HCT116 (cell line): ENCODE measurements at regions not wholly inside any gene's neighbourhood (a gene's known extent, or its start where the extent isn't known, plus 50 kb on each side); places are given as distances from the start of the nearest gene placed in this dataset.

Source experiments
- ATAC-seq: fragments of 200-7000 bp; cut with Tn5 transposase; 2 replicates; pipeline ENCODE4 v1.9.1; 2020; ENCODE audit warnings: mild to moderate bottlenecking, moderate library complexity
- BruUV-seq: library from RNA; stranded (reverse); fragments of 400-500 nt; replicated peaks from 2 replicates; lab custom pipeline; 2021; lab: Mats Ljungman, UMichigan
- CTCF ChIA-PET: fragments of 300-600 bp; sonication (Branson Sonifier 250); formaldehyde crosslinking; loops from one replicate; lab custom pipeline; 2021; ENCODE audit warnings: antibody characterized with exemption; lab: Charles Lee
- POLR2A ChIA-PET: fragments of 300-600, 350-600 bp; sonication (Branson Sonifier 250); formaldehyde crosslinking; loops from one replicate; lab custom pipeline; 2021; ENCODE audit warnings: antibody characterized with exemption; lab: Charles Lee
- RAD21 ChIA-PET, 2 experiments: fragments of 300-600 bp; sonication (Branson Sonifier 250); formaldehyde crosslinking; loops; one replicate each; lab custom pipeline; 2023; ENCODE audit warnings: low total read pairs in 2 of 2; ENCODE audit not compliant: uncharacterized antibody in 2 of 2, unreplicated experiment in 2 of 2, low non-redundant PET in 1 of 2; lab: Charles Lee
- DNase-seq: peaks from one replicate; pipeline ENCODE4 v3.0.0-alpha.2; 2010; ENCODE audit warnings: low read depth, low spot score
- H2AFZ ChIP-seq: fragments of 200-600 bp; shearing (Covaris generic), sonication (generic); 2 replicates; pipeline ENCODE4 v1.6.1; 2017; ENCODE audit warnings: low read depth, mixed run types, mixed read lengths, antibody characterized with exemption, low read length; ENCODE audit not compliant: poor library complexity, severe bottlenecking
- H3K27ac ChIP-seq: 2 replicates; pipeline ENCODE4 v1.5.1; 2012; ENCODE audit warnings: low read depth, low read length
- H3K27me3 ChIP-seq: fragments of 200-600 bp; sonication (generic); 2 replicates; pipeline ENCODE4 v1.6.1; 2016; ENCODE audit warnings: mixed run types, low read length, mixed read lengths; ENCODE audit not compliant: insufficient read depth
- H3K36me3 ChIP-seq, 2 experiments: fragments of 200-500 bp in 1 of 2; fragments of 200-600 bp in 1 of 2; sonication (Bioruptor generic) in 1 of 2; sonication (generic) in 1 of 2; 2 replicates each; pipeline versions ENCODE4 v1.5.1 to v1.6.1; 2014 to 2016; ENCODE audit warnings: low read length in 2 of 2, inconsistent platforms in 1 of 2, mixed read lengths in 1 of 2, mixed run types in 1 of 2; ENCODE audit not compliant: insufficient read depth in 2 of 2, control insufficient read depth in 1 of 2
- H3K4me1 ChIP-seq, 2 experiments: fragments of 200-600 bp in 1 of 2; sonication (generic) in 1 of 2; 2 replicates each; pipeline versions ENCODE4 v1.5.1 to v1.6.1; 2012 to 2017; ENCODE audit warnings: low read length in 2 of 2, inconsistent platforms in 1 of 2, mild to moderate bottlenecking in 1 of 2, mixed read lengths in 1 of 2, mixed run types in 1 of 2, moderate library complexity in 1 of 2; ENCODE audit not compliant: insufficient read depth in 2 of 2, control insufficient read depth in 1 of 2
- H3K4me2 ChIP-seq: fragments of 200-600 bp; sonication (generic); 2 replicates; pipeline ENCODE4 v1.6.1; 2017; ENCODE audit warnings: mixed run types, low read length, mixed read lengths
- H3K4me3 ChIP-seq, 2 experiments: fragments of 200-600 bp in 1 of 2; sonication (generic) in 1 of 2; replicated peaks in 1 of 2; 2 replicates each; pipeline ENCODE4 v1.5.1; 2011 to 2016; ENCODE audit warnings: low read length in 2 of 2, control low read depth in 1 of 2, low read depth in 1 of 2, mild to moderate bottlenecking in 1 of 2, mixed read lengths in 1 of 2, mixed run types in 1 of 2
- H3K79me2 ChIP-seq: fragments of 200-600 bp; sonication (generic); 2 replicates; pipeline ENCODE4 v1.6.1; 2017; ENCODE audit warnings: mild to moderate bottlenecking, mixed run types, low read length, moderate library complexity, mixed read lengths; ENCODE audit not compliant: insufficient read depth
- H3K9ac ChIP-seq: fragments of 200-600 bp; sonication (generic); 2 replicates; pipeline ENCODE4 v1.6.1; 2016; ENCODE audit warnings: low read length, mixed read lengths
- H3K9me2 ChIP-seq: fragments of 200-600 bp; sonication (generic), shearing (Covaris generic); 2 replicates; pipeline ENCODE4 v1.6.1; 2017; ENCODE audit warnings: mixed run types, mild to moderate bottlenecking, moderate library complexity; ENCODE audit not compliant: insufficient read depth
- H3K9me3 ChIP-seq, 2 experiments: fragments of 200-500 bp in 1 of 2; fragments of 200-600 bp in 1 of 2; sonication (Bioruptor generic) in 1 of 2; sonication (generic) in 1 of 2; 2 replicates each; pipeline ENCODE4 v1.6.1; 2014 to 2017; ENCODE audit warnings: low read length in 2 of 2, mixed read lengths in 2 of 2, inconsistent platforms in 1 of 2, low read depth in 1 of 2, mild to moderate bottlenecking in 1 of 2, mixed run types in 1 of 2, moderate library complexity in 1 of 2; ENCODE audit not compliant: control insufficient read depth in 1 of 2, insufficient read depth in 1 of 2
- H4K20me1 ChIP-seq: fragments of 200-600 bp; sonication (generic), shearing (Covaris generic); 2 replicates; pipeline ENCODE4 v1.6.1; 2017; ENCODE audit warnings: mixed run types, mild to moderate bottlenecking, moderate library complexity; ENCODE audit not compliant: insufficient read depth
- ATF3 ChIP-seq: IDR thresholded peaks from 2 replicates; pipeline ENCODE4 v1.6.1; 2012
- CBX3 ChIP-seq: IDR thresholded peaks from 2 replicates; pipeline ENCODE4 v1.6.1; 2012; ENCODE audit warnings: low read depth
- ELF1 ChIP-seq: IDR thresholded peaks from 2 replicates; pipeline ENCODE4 v1.6.1; 2012; ENCODE audit warnings: low read depth, borderline replicate concordance
- EZH2phosphoT487 ChIP-seq: fragments of 200-600 bp; IDR thresholded peaks from 2 replicates; pipeline ENCODE4 v1.6.1; 2018; ENCODE audit warnings: antibody characterized with exemption, borderline replicate concordance
- MAX ChIP-seq: IDR thresholded peaks from 2 replicates; pipeline ENCODE4 v1.6.1; 2012
- POLR2A ChIP-seq: IDR thresholded peaks from 2 replicates; pipeline ENCODE4 v1.7.0; 2011; ENCODE audit warnings: borderline replicate concordance; ENCODE audit not compliant: insufficient read depth, insufficient read length; ENCODE audit errors: extremely low read depth
- POLR2AphosphoS5 ChIP-seq: IDR thresholded peaks from 2 replicates; pipeline ENCODE4 v1.6.1; 2011; ENCODE audit warnings: mild to moderate bottlenecking, low read depth, low read length, moderate library complexity
- RAD21 ChIP-seq: IDR thresholded peaks from 2 replicates; pipeline ENCODE4 v1.6.1; 2012; ENCODE audit warnings: low read depth, mild to moderate bottlenecking
- SP1 ChIP-seq: IDR thresholded peaks from 2 replicates; pipeline ENCODE4 v1.6.1; 2012; ENCODE audit warnings: low read depth
- ZNF274 ChIP-seq: fragments of 200-500 bp; sonication (Bioruptor generic); IDR thresholded peaks from 2 replicates; pipeline ENCODE4 v1.6.1; 2014; ENCODE audit warnings: mild to moderate bottlenecking, low read depth, low read length, inconsistent platforms
- intact Hi-C: fragments of 100-400 bp; cut with micrococcal nuclease; formaldehyde crosslinking; loops from 2 replicates; pipeline ENCODE4 v1.10.0; 2022
- TF ChIP-seq, protein P1 (sequence below): IDR thresholded peaks from 2 replicates; pipeline ENCODE4 v1.6.1; 2012; ENCODE audit warnings: low read depth

- no TSS peak for BruUV-seq
- no peak overlapping the region for H3K4me3 ChIP-seq
- H3K36me3 ChIP-seq, result no peaks in the 10 kb centered on the region
- POLR2A ChIA-PET, result no interaction called here
- H3K4me1 ChIP-seq, result no peaks in the 10 kb centered on the region
- intact Hi-C loops, result no loop called here
- no peaks in the 10 kb centered on the region for H3K79me2 ChIP-seq
- no peaks in the 10 kb centered on the region for H3K9me2 ChIP-seq
- no peaks in the 10 kb centered on the region for H3K9me3 ChIP-seq
- H3K27ac ChIP-seq, result no peak overlapping the region
- DNase-seq (no peak), ATAC-seq (no peak)
- H4K20me1 ChIP-seq, result no peaks in the 10 kb centered on the region
- TF ChIP-seq MAX (no peak), RAD21 (no peak), ZNF274 (no peak), SP1 (no peak), POLR2AphosphoS5 (no peak), CBX3 (no peak), POLR2A (no peak), ELF1 (no peak), EZH2phosphoT487 (no peak), ATF3 (no peak)
- TF ChIP-seq, protein P1, sequence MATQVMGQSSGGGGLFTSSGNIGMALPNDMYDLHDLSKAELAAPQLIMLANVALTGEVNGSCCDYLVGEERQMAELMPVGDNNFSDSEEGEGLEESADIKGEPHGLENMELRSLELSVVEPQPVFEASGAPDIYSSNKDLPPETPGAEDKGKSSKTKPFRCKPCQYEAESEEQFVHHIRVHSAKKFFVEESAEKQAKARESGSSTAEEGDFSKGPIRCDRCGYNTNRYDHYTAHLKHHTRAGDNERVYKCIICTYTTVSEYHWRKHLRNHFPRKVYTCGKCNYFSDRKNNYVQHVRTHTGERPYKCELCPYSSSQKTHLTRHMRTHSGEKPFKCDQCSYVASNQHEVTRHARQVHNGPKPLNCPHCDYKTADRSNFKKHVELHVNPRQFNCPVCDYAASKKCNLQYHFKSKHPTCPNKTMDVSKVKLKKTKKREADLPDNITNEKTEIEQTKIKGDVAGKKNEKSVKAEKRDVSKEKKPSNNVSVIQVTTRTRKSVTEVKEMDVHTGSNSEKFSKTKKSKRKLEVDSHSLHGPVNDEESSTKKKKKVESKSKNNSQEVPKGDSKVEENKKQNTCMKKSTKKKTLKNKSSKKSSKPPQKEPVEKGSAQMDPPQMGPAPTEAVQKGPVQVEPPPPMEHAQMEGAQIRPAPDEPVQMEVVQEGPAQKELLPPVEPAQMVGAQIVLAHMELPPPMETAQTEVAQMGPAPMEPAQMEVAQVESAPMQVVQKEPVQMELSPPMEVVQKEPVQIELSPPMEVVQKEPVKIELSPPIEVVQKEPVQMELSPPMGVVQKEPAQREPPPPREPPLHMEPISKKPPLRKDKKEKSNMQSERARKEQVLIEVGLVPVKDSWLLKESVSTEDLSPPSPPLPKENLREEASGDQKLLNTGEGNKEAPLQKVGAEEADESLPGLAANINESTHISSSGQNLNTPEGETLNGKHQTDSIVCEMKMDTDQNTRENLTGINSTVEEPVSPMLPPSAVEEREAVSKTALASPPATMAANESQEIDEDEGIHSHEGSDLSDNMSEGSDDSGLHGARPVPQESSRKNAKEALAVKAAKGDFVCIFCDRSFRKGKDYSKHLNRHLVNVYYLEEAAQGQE, result no peak
- no peak overlapping the region for H2AFZ ChIP-seq
- no peak overlapping the region for H3K4me2 ChIP-seq
- no peak overlapping the region for H3K9ac ChIP-seq
- H3K27me3 ChIP-seq, result peaks cover 69% of the 10 kb centered on the region
- RAD21 ChIA-PET, result no interaction called here
- CTCF ChIA-PET, result no interaction called here
These were observed 304.1 kb downstream of the SNAPC1 start for GRCh38 chr14:62066304-62066703.
